IMR-90 (cell line): ENCODE measurements at regions not wholly inside any gene's neighbourhood (a gene's known extent, or its start where the extent isn't known, plus 50 kb on each side); places are given as distances from the start of the nearest gene placed in this dataset.

Experiments
- ATAC-seq: fragments of 200-7000 bp; cut with Tn5 transposase; 2 replicates; pipeline ENCODE4 v1.9.1; 2020; ENCODE audit warnings: low read depth, mild to moderate bottlenecking, moderate library complexity
- BruUV-seq: library from RNA; stranded (reverse); fragments of 400-500 nt; replicated peaks from 2 replicates; lab custom pipeline; 2021; lab: Mats Ljungman, UMichigan
- CTCF ChIA-PET: fragments of 300-600 bp; formaldehyde crosslinking; extraction: SDS; loops from one replicate; lab custom pipeline; 2021; ENCODE audit warnings: antibody characterized with exemption; lab: Yijun Ruan, JAX
- POLR2A ChIA-PET: fragments of 300-600 bp; sonication (Branson Sonifier 250); formaldehyde crosslinking; loops from one replicate; lab custom pipeline; 2022; ENCODE audit warnings: antibody characterized with exemption; ENCODE audit not compliant: unreplicated experiment; lab: Charles Lee
- DNase-seq: peaks from one replicate; pipeline ENCODE4 v3.0.0; 2013
- H2AFZ ChIP-seq: replicated peaks from 2 replicates; pipeline ENCODE3; 2013; ENCODE audit warnings: low read length, mild to moderate bottlenecking; ENCODE audit not compliant: poor library complexity
- H2AK5ac ChIP-seq: 2 replicates; pipeline ENCODE4 v1.6.1; 2013; ENCODE audit warnings: low read depth, low read length, inconsistent platforms
- H2AK9ac ChIP-seq: replicated peaks from 2 replicates; pipeline ENCODE3; 2013; ENCODE audit warnings: mild to moderate bottlenecking, low read depth, low read length, moderate library complexity; ENCODE audit not compliant: poor library complexity
- H2BK120ac ChIP-seq: 2 replicates; pipeline ENCODE4 v1.6.1; 2013; ENCODE audit warnings: low read depth, low read length, inconsistent platforms
- H2BK15ac ChIP-seq: 3 replicates; pipeline ENCODE4 v1.6.1; 2013; ENCODE audit warnings: low read depth, low read length, inconsistent platforms
- H2BK20ac ChIP-seq: 2 replicates; pipeline ENCODE4 v1.6.1; 2013; ENCODE audit warnings: low read depth, mild to moderate bottlenecking, inconsistent platforms, low read length, moderate library complexity
- H2BK5ac ChIP-seq: 2 replicates; pipeline ENCODE4 v1.6.1; 2013; ENCODE audit warnings: mild to moderate bottlenecking, low read depth, low read length, inconsistent platforms; ENCODE audit not compliant: poor library complexity, severe bottlenecking
- H3K14ac ChIP-seq: replicated peaks from 2 replicates; pipeline ENCODE4 v1.6.1; 2013; ENCODE audit warnings: low read depth, low read length, inconsistent platforms
- H3K18ac ChIP-seq: 2 replicates; pipeline ENCODE4 v1.6.1; 2013; ENCODE audit warnings: low read depth, low read length, control low read depth
- H3K23ac ChIP-seq: 2 replicates; pipeline ENCODE4 v1.6.1; 2013; ENCODE audit warnings: low read depth, low read length, inconsistent platforms
- H3K27ac ChIP-seq: 2 replicates; pipeline ENCODE4 v1.5.1; 2013; ENCODE audit warnings: mild to moderate bottlenecking, control low read depth, low read length; ENCODE audit not compliant: insufficient read depth
- H3K27me3 ChIP-seq: 2 replicates; pipeline ENCODE4 v1.6.1; 2013; ENCODE audit warnings: low read length; ENCODE audit not compliant: control insufficient read depth, insufficient read depth
- H3K36me3 ChIP-seq: 2 replicates; pipeline ENCODE4 v1.6.1; 2013; ENCODE audit warnings: low read length, mixed read lengths; ENCODE audit not compliant: control insufficient read depth, insufficient read depth
- H3K4ac ChIP-seq: 2 replicates; pipeline ENCODE4 v1.6.1; 2013; ENCODE audit warnings: low read depth, low read length, inconsistent platforms
- H3K4me1 ChIP-seq: 2 replicates; pipeline ENCODE4 v1.6.1; 2013; ENCODE audit warnings: low read length, mixed read lengths; ENCODE audit not compliant: control insufficient read depth, insufficient read depth
- H3K4me2 ChIP-seq: 2 replicates; pipeline ENCODE4 v1.6.1; 2013; ENCODE audit warnings: low read depth, mild to moderate bottlenecking, control low read depth, low read length, moderate library complexity
- H3K4me3 ChIP-seq: 2 replicates; pipeline ENCODE4 v1.5.1; 2013; ENCODE audit warnings: low read depth, mild to moderate bottlenecking, control low read depth, low read length, moderate library complexity; ENCODE audit not compliant: insufficient read depth
- H3K56ac ChIP-seq: 2 replicates; pipeline ENCODE4 v1.6.1; 2013; ENCODE audit warnings: low read length, inconsistent platforms; ENCODE audit not compliant: insufficient read depth; ENCODE audit errors: extremely low read depth
- H3K79me1 ChIP-seq, 2 experiments: 2 replicates each; pipeline ENCODE4 v1.6.1; 2013; ENCODE audit warnings: low read length in 2 of 2, inconsistent platforms in 1 of 2, low read depth in 1 of 2
- H3K9ac ChIP-seq: 2 replicates; pipeline ENCODE4 v1.6.1; 2013; ENCODE audit warnings: low read depth, low read length, control low read depth
- H3K9me1 ChIP-seq: 2 replicates; pipeline ENCODE4 v1.6.1; 2013; ENCODE audit warnings: low read length, inconsistent platforms; ENCODE audit not compliant: insufficient read depth
- H3K9me3 ChIP-seq: 2 replicates; pipeline ENCODE4 v1.6.1; 2013; ENCODE audit warnings: low read length; ENCODE audit not compliant: control insufficient read depth, insufficient read depth
- H4K20me1 ChIP-seq: 2 replicates; pipeline ENCODE4 v1.6.1; 2013; ENCODE audit warnings: low read length, inconsistent platforms; ENCODE audit not compliant: insufficient read depth
- H4K5ac ChIP-seq: 2 replicates; pipeline ENCODE4 v1.6.1; 2013; ENCODE audit warnings: mild to moderate bottlenecking, low read depth, low read length, control low read depth
- H4K8ac ChIP-seq, 2 experiments: 2 replicates each; pipeline ENCODE4 v1.6.1; 2013; ENCODE audit warnings: low read depth in 2 of 2, low read length in 2 of 2, control low read depth in 1 of 2, inconsistent platforms in 1 of 2
- H4K91ac ChIP-seq: 2 replicates; pipeline ENCODE4 v1.6.1; 2013; ENCODE audit warnings: low read depth, low read length, inconsistent platforms; ENCODE audit not compliant: insufficient read depth
- BHLHE40 ChIP-seq: fragments of 150-350 bp; IDR thresholded peaks from 2 replicates; pipeline ENCODE4 v1.6.1; 2016; ENCODE audit warnings: mild to moderate bottlenecking, low read depth, low read length
- CEBPB ChIP-seq: IDR thresholded peaks from 2 replicates; pipeline ENCODE4 v1.6.1; 2012; ENCODE audit warnings: low read depth, low read length, improper control_type of control experiment
- CHD1 ChIP-seq: IDR thresholded peaks from 2 replicates; pipeline ENCODE4 v1.6.1; 2012; ENCODE audit warnings: low read depth, low read length, improper control_type of control experiment
- CTCF ChIP-seq: conservative IDR thresholded peaks from 2 replicates; pipeline ENCODE4 v1.5.1; 2012; ENCODE audit warnings: mild to moderate bottlenecking, low read depth, low read length, improper control_type of control experiment
- ELK1 ChIP-seq: fragments of 150-350 bp; IDR thresholded peaks from 2 replicates; pipeline ENCODE4 v1.6.1; 2016; ENCODE audit warnings: low read depth, mild to moderate bottlenecking, low read length, moderate library complexity, borderline replicate concordance
- FOS ChIP-seq: fragments of 150-350 bp; IDR thresholded peaks from 2 replicates; pipeline ENCODE4 v1.6.1; 2016; ENCODE audit warnings: low read depth, low read length
- MAFK ChIP-seq: IDR thresholded peaks from 2 replicates; pipeline ENCODE4 v1.6.1; 2012; ENCODE audit warnings: low read depth, low read length, improper control_type of control experiment
- MAZ ChIP-seq: IDR thresholded peaks from 2 replicates; pipeline ENCODE4 v1.6.1; 2012; ENCODE audit warnings: low read depth, mild to moderate bottlenecking, low read length, improper control_type of control experiment, moderate library complexity, borderline replicate concordance
- MXI1 ChIP-seq: IDR thresholded peaks from 2 replicates; pipeline ENCODE4 v1.6.1; 2012; ENCODE audit warnings: low read depth, mild to moderate bottlenecking, low read length, moderate library complexity, borderline replicate concordance
- NFE2L2 ChIP-seq: fragments of 150-350 bp; IDR thresholded peaks from 2 replicates; pipeline ENCODE4 v1.6.1; 2016; ENCODE audit warnings: low read depth, mild to moderate bottlenecking, low read length
- POLR2A ChIP-seq: IDR thresholded peaks from 2 replicates; pipeline ENCODE4 v1.6.1; 2012; ENCODE audit warnings: mild to moderate bottlenecking, low read depth, low read length
- RAD21 ChIP-seq: IDR thresholded peaks from 2 replicates; pipeline ENCODE4 v1.6.1; 2012; ENCODE audit warnings: low read length, improper control_type of control experiment
- RCOR1 ChIP-seq: IDR thresholded peaks from 2 replicates; pipeline ENCODE4 v1.6.1; 2012; ENCODE audit warnings: mild to moderate bottlenecking, low read length, improper control_type of control experiment; ENCODE audit not compliant: insufficient replicate concordance
- RFX5 ChIP-seq: IDR thresholded peaks from 2 replicates; pipeline ENCODE4 v1.8.0; 2012; ENCODE audit warnings: low read depth, mild to moderate bottlenecking, low read length, moderate library complexity
- SMC3 ChIP-seq: fragments of 150-350 bp; IDR thresholded peaks from 2 replicates; pipeline ENCODE4 v1.6.1; 2016; ENCODE audit warnings: low read depth, mild to moderate bottlenecking, antibody characterized with exemption, low read length, moderate library complexity
- WGBS, 2 experiments: methylation state at CpG; one replicate each; pipeline versions ENCODE4 v1.1.5 to v1.1.7; 2013; ENCODE audit warnings: missing lambda C conversion rate in 2 of 2; ENCODE audit not compliant: insufficient read length in 1 of 2; ENCODE audit errors: extremely low coverage in 2 of 2; 5-methylcytosine and 5-hydroxymethylcytosine counted together
- dilution Hi-C: fragments of 300-500 bp; cut with HindIII; formaldehyde crosslinking; loops from one replicate; pipeline ENCODE4 v1.14.3; 2018; ENCODE audit warnings: low sequenced_read_pairs; ENCODE audit not compliant: unreplicated experiment
- in situ Hi-C: fragments of 300-500 bp; cut with MboI; formaldehyde crosslinking; loops from 3 replicates; pipeline ENCODE4 v1.14.3; 2019; ENCODE audit warnings: low sequenced_read_pairs, inconsistent platforms, mixed read lengths
- intact Hi-C: fragments of 100-400 bp; cut with micrococcal nuclease; formaldehyde crosslinking; loops from 2 replicates; pipeline ENCODE4 v1.10.0; 2022
- TF ChIP-seq, protein P1 (sequence below): fragments of 150-350 bp; IDR thresholded peaks from 2 replicates; pipeline ENCODE4 v1.6.1; 2017; ENCODE audit warnings: mild to moderate bottlenecking, antibody characterized with exemption, low read length, low read depth

- Histone ChIP-seq H3K36me3 (no peaks in the 10 kb centered on the region), H3K27ac (no peak overlapping the region), H4K5ac (no peak overlapping the region), H2BK5ac (no peak overlapping the region), H3K4ac (no peak overlapping the region), H3K4me2 (no peak overlapping the region), H3K14ac (no peak overlapping the region), H3K23ac (no peak overlapping the region), H3K9ac (no peak overlapping the region), H2AFZ (no peak overlapping the region), H2AK5ac (no peak overlapping the region), H4K91ac (no peak overlapping the region), H3K56ac (no peak overlapping the region), H4K20me1 (no peaks in the 10 kb centered on the region), H3K79me1 (no peaks in the 10 kb centered on the region), H2BK120ac (no peak overlapping the region), H3K27me3 (no peaks in the 10 kb centered on the region), H3K4me3 (no peak overlapping the region), H3K9me3 (peaks cover 4% of the 10 kb centered on the region), H2BK20ac (no peak overlapping the region), H3K4me1 (no peaks in the 10 kb centered on the region), H3K18ac (no peak overlapping the region), H2BK15ac (no peak overlapping the region), H3K9me1 (no peaks in the 10 kb centered on the region), H4K8ac (no peak overlapping the region), H2AK9ac (no peak overlapping the region)
- dilution Hi-C loops, result no loop called here
- ATAC-seq, result no peak
- BruUV-seq, result no TSS peak
- CTCF ChIA-PET, result no interaction called here
- POLR2A ChIA-PET, result no interaction called here
- no peak for DNase-seq
- TF ChIP-seq SMC3, result no peak
- no peak for TF ChIP-seq NFE2L2
- no peak for TF ChIP-seq CTCF
- no peak for TF ChIP-seq MAFK
- TF ChIP-seq FOS, result no peak
- TF ChIP-seq CEBPB, result no peak
- TF ChIP-seq ELK1, result no peak
- TF ChIP-seq BHLHE40, result no peak
- TF ChIP-seq RFX5, result no peak
- no peak for TF ChIP-seq RAD21
- no peak for TF ChIP-seq POLR2A
- TF ChIP-seq CHD1, result no peak
- TF ChIP-seq MXI1, result no peak
- TF ChIP-seq MAZ, result no peak
- TF ChIP-seq RCOR1, result no peak
- TF ChIP-seq, protein P1, sequence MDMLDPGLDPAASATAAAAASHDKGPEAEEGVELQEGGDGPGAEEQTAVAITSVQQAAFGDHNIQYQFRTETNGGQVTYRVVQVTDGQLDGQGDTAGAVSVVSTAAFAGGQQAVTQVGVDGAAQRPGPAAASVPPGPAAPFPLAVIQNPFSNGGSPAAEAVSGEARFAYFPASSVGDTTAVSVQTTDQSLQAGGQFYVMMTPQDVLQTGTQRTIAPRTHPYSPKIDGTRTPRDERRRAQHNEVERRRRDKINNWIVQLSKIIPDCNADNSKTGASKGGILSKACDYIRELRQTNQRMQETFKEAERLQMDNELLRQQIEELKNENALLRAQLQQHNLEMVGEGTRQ, result no peak
- intact Hi-C loops, result no loop called here
- in situ Hi-C loops, result no loop called here
- no CpG with 5 or more reads among the region's 2 CpGs for WGBS, 2 experiments
Observed at GRCh38 chr12:17139931-17140330, 534.0 kb upstream of the LMO3 start.
